Glutamatergic neuron (in vitro differentiated cells): ENCODE measurements at regions not wholly inside any gene's neighbourhood (a gene's known extent, or its start where the extent isn't known, plus 50 kb on each side); places are given as distances from the start of the nearest gene placed in this dataset.
"Not testable (repeated sequence)": the region's sequence is repeated elsewhere in the genome, so short reads cannot be mapped to it uniquely, and the experiment has no call there.

Experiments used
- DNase-seq: peaks from one replicate; pipeline ENCODE4 v3.0.0; 2022
- H3K27ac Mint-ChIP-seq: one replicate; pipeline ENCODE4 v1.8.0; 2020; ENCODE audit warnings: mild to moderate bottlenecking, mixed read lengths, inconsistent platforms; ENCODE audit not compliant: unreplicated experiment
- H3K27me3 Mint-ChIP-seq: one replicate; pipeline ENCODE4 v1.8.0; 2020; ENCODE audit warnings: mild to moderate bottlenecking, moderate library complexity, mixed read lengths, inconsistent platforms; ENCODE audit not compliant: unreplicated experiment
- H3K36me3 Mint-ChIP-seq: one replicate; pipeline ENCODE4 v1.8.0; 2020; ENCODE audit warnings: mild to moderate bottlenecking, mixed read lengths, inconsistent platforms; ENCODE audit not compliant: unreplicated experiment
- H3K4me1 Mint-ChIP-seq: one replicate; pipeline ENCODE4 v1.8.0; 2020; ENCODE audit warnings: mild to moderate bottlenecking, low read depth, mixed read lengths, inconsistent platforms; ENCODE audit not compliant: unreplicated experiment
- H3K4me3 Mint-ChIP-seq: one replicate; pipeline ENCODE4 v1.8.0; 2020; ENCODE audit warnings: mild to moderate bottlenecking, mixed read lengths, inconsistent platforms; ENCODE audit not compliant: unreplicated experiment
- H3K9me3 Mint-ChIP-seq: one replicate; pipeline ENCODE4 v1.8.0; 2020; ENCODE audit warnings: mild to moderate bottlenecking, moderate library complexity, mixed read lengths, inconsistent platforms; ENCODE audit not compliant: unreplicated experiment
- CTCF ChIP-seq: fragments of 200-600 bp; sonication (generic); IDR thresholded peaks from one replicate; pipeline ENCODE4 v1.5.0; 2021; ENCODE audit not compliant: partially characterized antibody, unreplicated experiment

- no peak overlapping the region for H3K4me3 Mint-ChIP-seq
- no peaks in the 10 kb centered on the region for H3K27me3 Mint-ChIP-seq
- TF ChIP-seq CTCF = no peak
- no peak overlapping the region for H3K27ac Mint-ChIP-seq
- H3K4me1 Mint-ChIP-seq = no peaks in the 10 kb centered on the region
- H3K9me3 Mint-ChIP-seq = peaks cover 2% of the 10 kb centered on the region
- H3K36me3 Mint-ChIP-seq = no peaks in the 10 kb centered on the region
- no peak for DNase-seq
Observed at GRCh38 chr4:178215309-178215708, 773.1 kb upstream of the AGA start.

- peaks cover 2% of the 10 kb centered on the region for H3K9me3 Mint-ChIP-seq
- H3K27ac Mint-ChIP-seq = no peak overlapping the region
- no peak for TF ChIP-seq CTCF
- DNase-seq = no peak
- no peaks in the 10 kb centered on the region for H3K36me3 Mint-ChIP-seq
- H3K4me3 Mint-ChIP-seq = no peak overlapping the region
- H3K4me1 Mint-ChIP-seq = no peaks in the 10 kb centered on the region
- H3K27me3 Mint-ChIP-seq = no peaks in the 10 kb centered on the region
Observed at GRCh38 chr4:178215763-178216162, 773.5 kb upstream of the AGA start.

GRCh38 chr4:178226421-178226820 is 784.2 kb upstream of the AGA start:
- H3K27ac Mint-ChIP-seq, H3K9me3 Mint-ChIP-seq, H3K4me1 Mint-ChIP-seq, H3K36me3 Mint-ChIP-seq, H3K27me3 Mint-ChIP-seq, DNase-seq, H3K4me3 Mint-ChIP-seq: not testable (repeated sequence)

- H3K36me3 Mint-ChIP-seq = no peaks in the 10 kb centered on the region
- DNase-seq = no peak
- H3K9me3 Mint-ChIP-seq = peaks cover 4% of the 10 kb centered on the region
- no peaks in the 10 kb centered on the region for H3K4me1 Mint-ChIP-seq
- H3K4me3 Mint-ChIP-seq = no peak overlapping the region
- TF ChIP-seq CTCF = no peak
- H3K27ac Mint-ChIP-seq = no peak overlapping the region
- H3K27me3 Mint-ChIP-seq = no peaks in the 10 kb centered on the region
Observed at GRCh38 chr4:178233906-178234305, 791.7 kb upstream of the AGA start.

GRCh38 chr4:178240891-178241290 is 798.7 kb upstream of the AGA start:
- Mint-ChIP-seq H3K4me3 (no peak overlapping the region), H3K9me3 (no peaks in the 10 kb centered on the region), H3K27ac (no peak overlapping the region), H3K4me1 (no peaks in the 10 kb centered on the region), H3K27me3 (no peaks in the 10 kb centered on the region), H3K36me3 (no peaks in the 10 kb centered on the region)
- TF ChIP-seq CTCF = no peak
- no peak for DNase-seq

GRCh38 chr4:178241601-178242118 is 799.4 kb upstream of the AGA start:
- Mint-ChIP-seq H3K27me3 (no peaks in the 10 kb centered on the region), H3K9me3 (no peaks in the 10 kb centered on the region), H3K4me3 (no peak overlapping the region), H3K4me1 (no peaks in the 10 kb centered on the region), H3K27ac (no peak overlapping the region), H3K36me3 (no peaks in the 10 kb centered on the region)
- TF ChIP-seq CTCF = no peak
- DNase-seq = no peak
